ENCODE measurements at regions not wholly inside any gene's neighbourhood (a gene's known extent, or its start where the extent isn't known, plus 50 kb on each side); places are given as distances from the start of the nearest gene placed in this dataset.

DNA sequence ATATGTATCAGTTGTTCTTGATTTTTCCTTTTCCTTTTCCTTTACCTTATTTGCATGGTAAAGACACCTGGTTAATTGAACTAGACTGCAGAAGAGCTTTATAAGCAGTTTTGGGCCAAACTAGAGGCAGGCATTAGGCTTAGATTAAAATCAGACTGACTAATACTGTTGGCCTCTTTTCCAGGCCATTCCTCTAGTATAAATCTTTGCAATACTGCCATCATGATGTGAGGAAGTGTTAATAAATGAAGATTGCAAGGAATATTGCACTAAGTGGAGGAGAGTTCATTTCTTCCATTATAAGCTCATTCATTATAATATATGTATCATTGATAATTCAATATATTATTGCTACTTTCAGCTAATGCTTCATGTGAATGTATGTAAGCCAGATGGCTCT lies 163.8 kb downstream of the MMUT start:
- TF ChIP-seq, protein P1, sequence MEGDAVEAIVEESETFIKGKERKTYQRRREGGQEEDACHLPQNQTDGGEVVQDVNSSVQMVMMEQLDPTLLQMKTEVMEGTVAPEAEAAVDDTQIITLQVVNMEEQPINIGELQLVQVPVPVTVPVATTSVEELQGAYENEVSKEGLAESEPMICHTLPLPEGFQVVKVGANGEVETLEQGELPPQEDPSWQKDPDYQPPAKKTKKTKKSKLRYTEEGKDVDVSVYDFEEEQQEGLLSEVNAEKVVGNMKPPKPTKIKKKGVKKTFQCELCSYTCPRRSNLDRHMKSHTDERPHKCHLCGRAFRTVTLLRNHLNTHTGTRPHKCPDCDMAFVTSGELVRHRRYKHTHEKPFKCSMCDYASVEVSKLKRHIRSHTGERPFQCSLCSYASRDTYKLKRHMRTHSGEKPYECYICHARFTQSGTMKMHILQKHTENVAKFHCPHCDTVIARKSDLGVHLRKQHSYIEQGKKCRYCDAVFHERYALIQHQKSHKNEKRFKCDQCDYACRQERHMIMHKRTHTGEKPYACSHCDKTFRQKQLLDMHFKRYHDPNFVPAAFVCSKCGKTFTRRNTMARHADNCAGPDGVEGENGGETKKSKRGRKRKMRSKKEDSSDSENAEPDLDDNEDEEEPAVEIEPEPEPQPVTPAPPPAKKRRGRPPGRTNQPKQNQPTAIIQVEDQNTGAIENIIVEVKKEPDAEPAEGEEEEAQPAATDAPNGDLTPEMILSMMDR (IDR thresholded peaks at IDR 0.05): no peak
- no peak for TF ChIP-seq POLR2A (IDR thresholded peaks at IDR 0.05)

Data from testis (tissue), 2 donors.